A549 (cell line): ENCODE measurements at regions not wholly inside any gene's neighbourhood (a gene's known extent, or its start where the extent isn't known, plus 50 kb on each side); places are given as distances from the start of the nearest gene placed in this dataset.

ENCODE experiments used
- ATAC-seq, 2 experiments: fragments of 200-7000 bp in 1 of 2; fragments of >200 bp in 1 of 2; cut with Nextera tagmentation in 1 of 2; cut with Tn5 transposase in 1 of 2; 3 replicates each; pipeline versions ENCODE4 v1.8.0 to v1.9.1; 2018 to 2020; ENCODE audit warnings: mild to moderate bottlenecking in 1 of 2, moderate library complexity in 1 of 2
- CTCF ChIA-PET: fragments of 300-600 bp; sonication (Branson Sonifier 250); formaldehyde crosslinking; extraction: SDS; loops from one replicate; lab custom pipeline; 2021; ENCODE audit warnings: antibody characterized with exemption, inconsistent platforms; lab: Yijun Ruan, JAX
- POLR2A ChIA-PET: fragments of 350-600 bp; formaldehyde crosslinking; extraction: SDS; loops from one replicate; lab custom pipeline; 2021; ENCODE audit warnings: antibody characterized with exemption, inconsistent platforms; lab: Yijun Ruan, JAX
- DNase-seq, 2 experiments: peaks; one replicate each; pipeline versions ENCODE4 v3.0.0 to v3.0.0-alpha.2; 2011 to 2016; ENCODE audit warnings: low read depth in 1 of 2, low spot score in 1 of 2
- FAIRE-seq: peaks from 2 replicates; lab custom pipeline; 2011; peaks lifted over from hg19 to GRCh38; lab: Jason Lieb, UNC
- H3K27ac ChIP-seq, 2 experiments: fragments of >200 bp; sonication (Bioruptor Twin); formaldehyde crosslinking; 3 replicates each; pipeline ENCODE4 v1.5.1; 2016 to 2017
- H3K4me1 ChIP-seq: fragments of >200 bp; sonication (Bioruptor Twin); formaldehyde crosslinking; 3 replicates; pipeline ENCODE4 v1.6.1; 2016
- H3K4me2 ChIP-seq: fragments of >200 bp; sonication (Bioruptor Twin); formaldehyde crosslinking; 3 replicates; pipeline ENCODE4 v1.6.1; 2016
- H3K4me3 ChIP-seq: fragments of >200 bp; sonication (Bioruptor Twin); formaldehyde crosslinking; 3 replicates; pipeline ENCODE4 v1.5.1; 2016
- H3K9me3 ChIP-seq: fragments of >200 bp; sonication (Bioruptor Twin); formaldehyde crosslinking; 3 replicates; pipeline ENCODE4 v1.6.1; 2016
- ATOH8 ChIP-seq: fragments of 250-450 bp; sonication (Bioruptor Pico); IDR thresholded peaks from 2 replicates; pipeline ENCODE4 v1.5.0; 2020; ENCODE audit warnings: low read depth, mild to moderate bottlenecking, moderate library complexity
- BHLHE40 ChIP-seq: IDR thresholded peaks from 2 replicates; pipeline ENCODE4 v1.6.1; 2012; ENCODE audit warnings: low read depth, low read length, inconsistent platforms
- CBX8 ChIP-seq: fragments of 200-600 bp; sonication (generic); IDR thresholded peaks from 2 replicates; pipeline ENCODE4 v1.6.1; 2016
- EHMT2 ChIP-seq: fragments of 200-600 bp; sonication (generic); IDR thresholded peaks from 2 replicates; pipeline ENCODE4 v1.6.1; 2016; ENCODE audit warnings: antibody characterized with exemption, low read depth, mild to moderate bottlenecking, moderate library complexity
- ESRRA ChIP-seq: fragments of 150-350 bp; IDR thresholded peaks from 2 replicates; pipeline ENCODE4 v1.6.1; 2014; ENCODE audit warnings: mild to moderate bottlenecking, low read length, borderline replicate concordance
- FOSB ChIP-seq: fragments of 250-450 bp; sonication (Bioruptor Pico); IDR thresholded peaks from 2 replicates; pipeline ENCODE4 v1.5.0; 2020; ENCODE audit warnings: mild to moderate bottlenecking, moderate library complexity
- FOSL2 ChIP-seq, 2 experiments: fragments of 450-650 bp in 1 of 2; fragments of >200 bp in 1 of 2; sonication (Bioruptor Twin) in 1 of 2; formaldehyde crosslinking; IDR thresholded peaks; 2 replicates each; pipeline versions ENCODE4 v1.5.0 to v1.6.1; 2016 to 2020; ENCODE audit warnings: mild to moderate bottlenecking in 1 of 2, moderate library complexity in 1 of 2
- GATA3 ChIP-seq: IDR thresholded peaks from 2 replicates; pipeline ENCODE4 v1.6.1; 2012; ENCODE audit warnings: borderline replicate concordance
- HES2 ChIP-seq: fragments of >200 bp; sonication (Bioruptor Twin); formaldehyde crosslinking; IDR thresholded peaks from 2 replicates; pipeline ENCODE4 v1.6.1; 2016
- HEYL ChIP-seq: fragments of 250-450 bp; sonication (Bioruptor Pico); IDR thresholded peaks from 2 replicates; pipeline ENCODE4 v1.8.0; 2021; ENCODE audit warnings: mild to moderate bottlenecking, moderate library complexity
- HMGXB4 ChIP-seq: fragments of 250-450 bp; sonication (Bioruptor Pico); IDR thresholded peaks from 2 replicates; pipeline ENCODE4 v1.5.0; 2021; ENCODE audit warnings: mild to moderate bottlenecking, moderate library complexity, borderline replicate concordance
- HOXB13 ChIP-seq: fragments of 250-450 bp; sonication (Bioruptor Pico); IDR thresholded peaks from 2 replicates; pipeline ENCODE4 v1.5.0; 2020; ENCODE audit warnings: low read depth, mild to moderate bottlenecking, moderate library complexity
- MYC ChIP-seq: IDR thresholded peaks from 2 replicates; pipeline ENCODE4 v1.6.1; 2012; ENCODE audit warnings: mild to moderate bottlenecking, inconsistent platforms, low read length, improper control_type of control experiment, borderline replicate concordance
- NPAS2 ChIP-seq: fragments of 250-450 bp; sonication (Bioruptor Pico); IDR thresholded peaks from 2 replicates; pipeline ENCODE4 v1.8.0; 2022; ENCODE audit warnings: mild to moderate bottlenecking, moderate library complexity, borderline replicate concordance
- PBX3 ChIP-seq: IDR thresholded peaks from 2 replicates; pipeline ENCODE4 v1.6.1; 2012
- POLR2A ChIP-seq: IDR thresholded peaks from 2 replicates; pipeline ENCODE4 v1.6.1; 2012; ENCODE audit warnings: mild to moderate bottlenecking, low read length
- POLR2AphosphoS2 ChIP-seq: conservative IDR thresholded peaks from 2 replicates; pipeline ENCODE4 v1.6.1; 2012; ENCODE audit warnings: low read length, improper control_type of control experiment, inconsistent platforms
- REST ChIP-seq: fragments of 200-600 bp; sonication (generic); IDR thresholded peaks from 2 replicates; pipeline ENCODE4 v1.6.1; 2016; ENCODE audit warnings: antibody characterized with exemption, mild to moderate bottlenecking, moderate library complexity
- SMC3 ChIP-seq: fragments of >200 bp; sonication (Bioruptor Twin); formaldehyde crosslinking; IDR thresholded peaks from 3 replicates; pipeline ENCODE4 v1.6.1; 2018; ENCODE audit warnings: inconsistent platforms
- ZSCAN20 ChIP-seq: fragments of 250-450 bp; sonication (Bioruptor Pico); IDR thresholded peaks from 2 replicates; pipeline ENCODE4 v1.8.0; 2022; ENCODE audit warnings: mild to moderate bottlenecking, moderate library complexity
- WGBS: methylation state at CpG from one replicate; pipeline ENCODE4 v1.1.6; 2017; ENCODE audit errors: missing lambda C conversion rate; 5-methylcytosine and 5-hydroxymethylcytosine counted together
- TF ChIP-seq, protein P1 (sequence below): fragments of 450-650 bp; IDR thresholded peaks from 2 replicates; pipeline ENCODE4 v1.6.1; 2014; ENCODE audit warnings: antibody characterized with exemption
- TF ChIP-seq, protein P2 (sequence below): IDR thresholded peaks from 2 replicates; pipeline ENCODE4 v1.6.1; 2012

DNA sequence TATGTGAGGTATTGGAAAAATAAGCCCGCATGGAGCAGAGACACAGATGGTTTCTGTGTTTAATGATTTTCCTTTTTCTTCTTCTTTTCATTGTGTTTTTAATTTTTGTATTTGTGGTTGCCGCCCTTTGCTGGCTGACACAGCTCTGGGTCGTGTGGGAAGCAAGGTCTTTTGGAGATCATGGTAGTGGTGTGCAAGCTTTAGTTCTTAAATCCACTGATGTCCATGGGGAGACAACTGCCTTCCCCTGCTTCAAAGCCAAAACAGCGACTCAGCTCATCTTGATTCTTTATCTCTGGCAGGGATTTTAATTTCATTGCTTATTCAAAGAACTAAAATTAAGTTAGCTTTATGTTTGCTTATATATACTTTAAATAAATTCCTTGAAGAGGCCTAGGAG is 711.3 kb upstream of the SGCG start:
- H3K4me2 ChIP-seq: no peak overlapping the region
- 40% methylated on average over 4 of the region's 4 CpGs for WGBS
- no peak for ATAC-seq
- POLR2A ChIA-PET: no interaction called here
- H3K27ac ChIP-seq: no peak overlapping the region
- TF ChIP-seq PBX3: no peak
- no peak for TF ChIP-seq HES2
- no peak for TF ChIP-seq ATOH8 (CRISPR knock-in tag)
- TF ChIP-seq HOXB13 (CRISPR knock-in tag): no peak
- TF ChIP-seq, all 56 proteins: peak for 0
- no peak for DNase-seq
- FAIRE-seq: no peak
- Histone ChIP-seq H3K4me1 (no peaks in the 10 kb centered on the region), H3K9me3 (no peaks in the 10 kb centered on the region), H3K4me3 (no peak overlapping the region)
- CTCF ChIA-PET: no interaction called here

DNA sequence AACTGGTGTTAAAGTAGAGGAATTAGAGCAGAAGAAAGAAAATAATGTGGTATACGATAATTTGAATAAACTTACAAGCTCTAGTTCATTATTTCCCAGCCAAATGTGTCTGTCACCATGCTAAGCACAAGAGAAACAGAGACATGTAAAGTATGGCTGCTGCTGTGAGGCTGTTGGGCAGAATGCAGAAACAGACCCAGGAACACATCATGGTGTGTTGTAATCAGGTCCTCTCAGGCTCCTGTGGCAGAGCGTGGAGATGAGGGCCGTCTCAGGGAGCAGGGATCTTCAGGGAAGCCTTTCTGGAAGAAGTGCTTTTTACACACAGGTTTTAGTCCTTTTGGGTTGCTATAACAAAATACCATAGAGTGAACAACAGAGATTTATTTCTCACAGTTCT is 710.7 kb upstream of the SGCG start:
- FAIRE-seq: no peak
- CTCF ChIA-PET: no interaction called here
- TF ChIP-seq FOSB (CRISPR knock-in tag) (no peak), BHLHE40 (no peak), POLR2A (no peak), EHMT2 (no peak), HES2 (no peak), CBX8 (no peak), NPAS2 (no peak), GATA3 (no peak), HEYL (CRISPR knock-in tag) (no peak), SMC3 (no peak), ZSCAN20 (CRISPR knock-in tag) (no peak), REST (no peak), POLR2AphosphoS2 (no peak), FOSL2 (IDR thresholded peaks at IDR 0.05) (no peak), FOSL2 (CRISPR knock-in tag; IDR thresholded peaks at IDR 0.05) (no peak), MYC (no peak), HMGXB4 (CRISPR knock-in tag) (no peak), ESRRA (no peak)
- TF ChIP-seq, protein P1, sequence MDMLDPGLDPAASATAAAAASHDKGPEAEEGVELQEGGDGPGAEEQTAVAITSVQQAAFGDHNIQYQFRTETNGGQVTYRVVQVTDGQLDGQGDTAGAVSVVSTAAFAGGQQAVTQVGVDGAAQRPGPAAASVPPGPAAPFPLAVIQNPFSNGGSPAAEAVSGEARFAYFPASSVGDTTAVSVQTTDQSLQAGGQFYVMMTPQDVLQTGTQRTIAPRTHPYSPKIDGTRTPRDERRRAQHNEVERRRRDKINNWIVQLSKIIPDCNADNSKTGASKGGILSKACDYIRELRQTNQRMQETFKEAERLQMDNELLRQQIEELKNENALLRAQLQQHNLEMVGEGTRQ: no peak
- TF ChIP-seq, protein P2, sequence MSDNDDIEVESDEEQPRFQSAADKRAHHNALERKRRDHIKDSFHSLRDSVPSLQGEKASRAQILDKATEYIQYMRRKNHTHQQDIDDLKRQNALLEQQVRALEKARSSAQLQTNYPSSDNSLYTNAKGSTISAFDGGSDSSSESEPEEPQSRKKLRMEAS: no peak
- Histone ChIP-seq H3K4me3 (no peak overlapping the region), H3K27ac (no peak overlapping the region), H3K9me3 (no peaks in the 10 kb centered on the region), H3K4me2 (no peak overlapping the region), H3K4me1 (no peaks in the 10 kb centered on the region)
- POLR2A ChIA-PET: no interaction called here
- DNase-seq: no peak
- WGBS: 22% methylated on average over 3 of the region's 3 CpGs
- no peak for ATAC-seq
